IPS DF 6.9 (cell line): ENCODE measurements at regions not wholly inside any gene's neighbourhood (a gene's known extent, or its start where the extent isn't known, plus 50 kb on each side); places are given as distances from the start of the nearest gene placed in this dataset.
"Not testable (repeated sequence)": the region's sequence is repeated elsewhere in the genome, so short reads cannot be mapped to it uniquely, and the experiment has no call there.

Experiments
- DNase-seq: peaks from one replicate; pipeline ENCODE4 v3.0.0-alpha.2; 2013; ENCODE audit warnings: low read depth, low spot score
- H3K27ac ChIP-seq: one replicate; pipeline ENCODE4 v1.5.1; 2013; ENCODE audit warnings: low read length, control low read depth
- H3K27me3 ChIP-seq: 2 replicates; pipeline ENCODE4 v1.6.1; 2013; ENCODE audit warnings: mild to moderate bottlenecking, low read length; ENCODE audit not compliant: control insufficient read depth, insufficient read depth
- H3K36me3 ChIP-seq: 2 replicates; pipeline ENCODE4 v1.6.1; 2013; ENCODE audit warnings: low read length; ENCODE audit not compliant: control insufficient read depth, insufficient read depth
- H3K4me1 ChIP-seq: 2 replicates; pipeline ENCODE4 v1.6.1; 2013; ENCODE audit warnings: low read length; ENCODE audit not compliant: control insufficient read depth, insufficient read depth
- H3K4me3 ChIP-seq: 2 replicates; pipeline ENCODE4 v1.5.1; 2013; ENCODE audit warnings: mild to moderate bottlenecking, low read length
- H3K9me3 ChIP-seq: 2 replicates; pipeline ENCODE4 v1.6.1; 2013; ENCODE audit warnings: low read length, inconsistent platforms; ENCODE audit not compliant: control insufficient read depth, insufficient read depth
- WGBS: extraction: QIAGEN DNeasy Blood & Tissue Kit; methylation state at CpG from one replicate; pipeline ENCODE4 v1.1.7; 2013; ENCODE audit warnings: mixed read lengths, missing lambda C conversion rate; ENCODE audit not compliant: insufficient read length, insufficient coverage; 5-methylcytosine and 5-hydroxymethylcytosine counted together

DNA sequence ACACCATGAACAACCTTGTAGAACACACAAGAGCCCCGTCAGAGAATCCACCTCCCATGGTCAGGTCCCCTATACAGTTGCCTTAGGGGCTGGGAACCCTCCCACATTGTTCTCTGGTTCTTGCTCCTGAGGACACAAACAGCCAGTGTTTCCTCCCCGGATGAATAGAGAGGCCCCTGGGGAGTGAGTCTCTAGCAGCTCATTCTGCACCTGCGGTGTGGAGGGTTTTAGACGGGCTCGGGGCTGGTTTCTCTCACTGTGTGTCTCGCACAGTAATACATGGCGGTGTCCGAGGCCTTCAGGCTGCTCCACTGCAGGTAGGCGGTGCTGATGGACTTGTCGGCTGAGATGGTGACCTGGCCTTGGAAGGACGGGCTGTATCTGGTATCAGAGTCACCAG is 1052.1 kb downstream of the TMEM121 start:
- no CpG with 5 or more reads among the region's 11 CpGs for WGBS
- DNase-seq = no peak
- no peaks in the 10 kb centered on the region for H3K27me3 ChIP-seq
- no peak overlapping the region for H3K27ac ChIP-seq
- H3K4me3 ChIP-seq = no peak overlapping the region
- H3K9me3 ChIP-seq = peaks cover 12% of the 10 kb centered on the region
- H3K36me3 ChIP-seq = no peaks in the 10 kb centered on the region
- H3K4me1 ChIP-seq = no peaks in the 10 kb centered on the region

- Histone ChIP-seq H3K27me3 (no peaks in the 10 kb centered on the region), H3K27ac (no peak overlapping the region), H3K4me3 (no peak overlapping the region), H3K36me3 (no peaks in the 10 kb centered on the region), H3K9me3 (peaks cover 15% of the 10 kb centered on the region), H3K4me1 (no peaks in the 10 kb centered on the region)
- DNase-seq = no peak
- no CpG with 5 or more reads among the region's 6 CpGs for WGBS
Measured at GRCh38 chr14:106579084-106579483, 1052.7 kb downstream of the TMEM121 start.

DNA sequence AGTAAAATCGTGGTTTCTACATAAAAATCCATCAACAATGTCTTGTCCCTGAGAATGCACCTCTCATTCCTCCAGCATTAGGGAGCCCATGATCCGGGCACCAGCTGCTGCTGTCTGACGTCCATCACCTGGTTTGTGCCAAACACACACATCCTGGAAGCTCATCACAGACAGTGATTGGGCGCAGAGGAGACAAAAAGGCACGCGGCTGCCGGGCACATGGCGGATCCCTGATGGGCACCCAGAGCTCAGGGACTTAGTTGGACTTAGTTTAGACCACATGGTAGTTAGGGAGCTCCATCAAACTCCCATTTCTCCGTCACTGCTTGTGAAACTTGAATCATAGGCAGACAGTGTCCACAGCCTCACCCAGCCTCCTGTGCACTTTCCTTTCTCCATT is 1059.3 kb downstream of the TMEM121 start:
- no peaks in the 10 kb centered on the region for H3K27me3 ChIP-seq
- DNase-seq = no peak
- H3K36me3 ChIP-seq = no peaks in the 10 kb centered on the region
- no peak overlapping the region for H3K27ac ChIP-seq
- no CpG with 5 or more reads among the region's 9 CpGs for WGBS
- H3K4me1 ChIP-seq = no peaks in the 10 kb centered on the region
- H3K4me3 ChIP-seq = no peak overlapping the region
- H3K9me3 ChIP-seq = peaks cover 13% of the 10 kb centered on the region

GRCh38 chr14:106586098-106586704 is 1059.8 kb downstream of the TMEM121 start:
- no peaks in the 10 kb centered on the region for H3K4me1 ChIP-seq
- H3K36me3 ChIP-seq = no peaks in the 10 kb centered on the region
- no peaks in the 10 kb centered on the region for H3K27me3 ChIP-seq
- WGBS = no CpG with 5 or more reads among the region's 8 CpGs
- H3K27ac ChIP-seq = no peak overlapping the region
- DNase-seq = no peak
- H3K9me3 ChIP-seq = peaks cover 12% of the 10 kb centered on the region
- no peak overlapping the region for H3K4me3 ChIP-seq

DNA sequence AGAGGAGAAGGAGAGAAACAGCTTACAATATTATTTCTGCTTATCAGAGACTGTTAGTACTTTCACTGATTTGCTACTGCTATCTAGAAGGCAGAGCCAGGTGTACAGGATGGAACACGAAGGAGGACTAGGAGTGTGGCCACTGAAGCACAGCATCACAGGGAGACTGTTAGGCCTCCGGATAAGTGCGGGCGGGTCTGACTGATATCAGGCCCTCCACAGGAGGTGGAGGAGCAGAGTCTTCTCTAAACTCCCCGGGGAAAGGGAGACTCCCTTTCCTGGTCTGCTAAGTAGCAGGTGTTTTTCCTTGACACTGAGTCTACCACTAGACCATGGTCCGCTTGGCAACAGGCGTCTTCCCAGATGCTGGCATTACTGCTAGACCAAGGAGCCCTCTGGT is 1065.2 kb downstream of the TMEM121 start:
- not testable (repeated sequence) for H3K27ac ChIP-seq, H3K9me3 ChIP-seq, DNase-seq, H3K36me3 ChIP-seq, H3K27me3 ChIP-seq, H3K4me1 ChIP-seq, H3K4me3 ChIP-seq
- WGBS = no CpG with 5 or more reads among the region's 7 CpGs

GRCh38 chr14:106592115-106592852 is 1065.9 kb downstream of the TMEM121 start:
- H3K9me3 ChIP-seq, H3K4me3 ChIP-seq, H3K27me3 ChIP-seq, H3K4me1 ChIP-seq, H3K27ac ChIP-seq, H3K36me3 ChIP-seq, DNase-seq: not testable (repeated sequence)
- WGBS = no CpG with 5 or more reads among the region's 24 CpGs

- peaks cover 6% of the 10 kb centered on the region; the same call in 1 of the 2 replicates for H3K9me3 ChIP-seq
- no peak overlapping the region for H3K27ac ChIP-seq
- no CpG with 5 or more reads among the region's 2 CpGs for WGBS
Measured at GRCh38 chr14:106599209-106599608, 1072.8 kb downstream of the TMEM121 start.

GRCh38 chr14:106605548-106606448 is 1079.4 kb downstream of the TMEM121 start:
- Histone ChIP-seq H3K4me1 (no peaks in the 10 kb centered on the region), H3K27ac (no peak overlapping the region), H3K27me3 (no peaks in the 10 kb centered on the region), H3K4me3 (no peak overlapping the region), H3K9me3 (peaks cover 5% of the 10 kb centered on the region), H3K36me3 (no peaks in the 10 kb centered on the region)
- DNase-seq = no peak
- WGBS = 100% methylated on average over 1 of the region's 27 CpGs

More at GRCh38 chr14:106599209-106599608, 1072.8 kb downstream of the TMEM121 start:
- H3K4me3 ChIP-seq = no peak overlapping the region
- H3K27me3 ChIP-seq = no peaks in the 10 kb centered on the region
- no peaks in the 10 kb centered on the region for H3K36me3 ChIP-seq
- no peaks in the 10 kb centered on the region for H3K4me1 ChIP-seq
- no peak for DNase-seq

DNA sequence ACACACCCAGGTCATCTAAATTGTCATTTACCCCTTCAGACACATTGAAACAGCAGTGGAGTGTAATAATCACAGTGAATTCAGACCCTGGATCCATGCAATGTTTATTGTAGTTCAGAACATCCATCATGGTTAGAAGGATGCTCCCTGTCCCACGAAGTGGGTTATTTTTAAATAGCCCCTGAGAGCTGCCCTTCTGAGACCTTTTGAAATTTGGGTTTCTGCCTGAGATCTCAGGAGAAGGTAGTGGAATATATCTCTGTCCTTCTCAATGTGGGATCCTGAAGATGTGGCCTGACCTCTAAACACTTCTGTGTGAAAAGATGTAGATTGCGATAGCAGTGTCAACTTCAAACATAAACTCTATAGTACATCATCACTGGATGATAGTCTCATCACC is 1080.6 kb downstream of the TMEM121 start:
- Histone ChIP-seq H3K4me1 (no peaks in the 10 kb centered on the region), H3K9me3 (peaks cover 8% of the 10 kb centered on the region), H3K27ac (no peak overlapping the region), H3K4me3 (no peak overlapping the region), H3K36me3 (no peaks in the 10 kb centered on the region), H3K27me3 (no peaks in the 10 kb centered on the region)
- no CpG with 5 or more reads among the region's 2 CpGs for WGBS
- no peak for DNase-seq

- no CpG with 5 or more reads among the region's 4 CpGs for WGBS
Measured at GRCh38 chr14:106610691-106611090, 1084.3 kb downstream of the TMEM121 start.

More at GRCh38 chr14:106610691-106611090, 1084.3 kb downstream of the TMEM121 start:
- Histone ChIP-seq H3K27ac (no peak overlapping the region), H3K4me1 (no peaks in the 10 kb centered on the region), H3K9me3 (peaks cover 12% of the 10 kb centered on the region), H3K27me3 (no peaks in the 10 kb centered on the region), H3K36me3 (no peaks in the 10 kb centered on the region), H3K4me3 (no peak overlapping the region)
- no peak for DNase-seq
